NCI-H2171 treated with DMSO at 0.1 percent for 48 hours (cell line): ENCODE measurements at regions not wholly inside any gene's neighbourhood (a gene's known extent, or its start where the extent isn't known, plus 50 kb on each side); places are given as distances from the start of the nearest gene placed in this dataset.

Experiments used
- DNase-seq: peaks from one replicate; lab custom pipeline; 2025; lab: John Stamatoyannopoulos, UW

DNA sequence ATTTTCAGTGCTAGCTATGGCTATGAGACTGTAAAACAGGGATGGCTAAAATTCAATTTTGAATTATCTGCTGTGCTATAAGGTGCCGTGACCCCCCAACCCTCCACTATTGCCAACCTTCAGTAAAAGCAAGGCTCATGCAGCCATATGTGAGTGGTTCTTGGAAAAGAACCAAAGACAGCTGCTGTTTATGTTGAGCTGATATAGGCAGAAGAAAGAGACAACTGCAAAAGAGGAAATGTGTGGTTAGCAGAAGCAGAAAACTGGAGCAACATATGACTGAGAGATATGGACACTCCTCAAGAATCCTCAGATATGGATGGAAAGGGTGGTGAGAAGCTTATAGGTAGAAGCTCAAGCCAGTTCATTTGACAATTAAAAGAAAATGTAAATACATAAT is 200.3 kb downstream of the TLE1 start:
- peak; percentile 56 for DNase-seq

DNA sequence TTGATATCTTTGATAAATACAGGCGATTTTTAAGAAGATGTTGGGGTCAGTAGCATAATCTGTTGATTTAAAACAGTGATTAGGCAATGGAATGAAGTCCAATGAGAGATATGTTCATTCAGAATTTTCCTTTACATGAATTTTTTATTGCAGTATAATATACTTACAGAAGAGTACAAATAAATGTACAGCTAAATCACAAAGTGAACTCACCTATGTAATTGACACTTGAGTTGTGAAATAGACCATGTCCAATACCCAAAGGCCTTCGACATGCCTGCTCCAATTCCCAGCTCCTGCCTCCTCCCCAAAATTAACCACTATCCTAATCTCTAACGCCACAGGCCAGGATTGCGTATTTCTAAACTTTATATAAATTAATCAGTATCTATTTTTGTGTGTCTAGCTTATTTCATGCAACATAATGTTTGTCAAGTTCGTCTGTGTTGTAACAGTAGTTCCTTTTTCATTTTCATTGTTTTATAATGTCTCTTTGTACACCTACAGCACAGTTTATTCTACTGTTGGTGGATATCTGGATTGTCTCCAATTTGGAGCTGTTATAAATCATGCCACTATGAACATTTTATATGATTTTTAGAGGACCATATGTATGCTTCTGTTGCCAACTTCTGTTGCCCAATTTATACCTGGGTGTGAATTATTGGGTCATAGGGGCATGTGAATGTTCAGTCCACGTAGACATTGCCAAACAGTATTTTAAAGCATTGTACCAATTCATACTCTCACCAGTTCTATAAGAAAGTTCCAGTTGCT is 208.3 kb downstream of the TLE1 start:
- DNase-seq = no peak

DNA sequence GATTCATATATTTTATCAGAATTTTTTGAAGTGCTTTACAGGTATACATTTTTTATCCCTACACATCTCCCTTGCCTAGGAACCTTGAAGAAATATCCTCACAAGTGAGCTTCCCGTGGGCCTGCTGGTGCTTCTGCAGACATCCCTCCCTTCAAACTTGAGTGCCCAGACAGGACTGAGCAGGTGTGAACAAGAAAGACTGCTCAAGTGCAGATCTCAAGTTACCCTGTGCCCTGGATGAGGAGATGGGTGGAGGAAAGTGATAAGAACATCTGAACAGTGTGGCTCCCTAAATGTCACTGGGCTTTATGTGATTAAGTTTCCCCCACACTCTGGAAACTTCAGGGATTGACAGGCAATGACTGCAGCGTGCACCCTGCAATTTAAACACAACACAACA is 209.8 kb downstream of the TLE1 start:
- DNase-seq = peak; percentile 90

DNA sequence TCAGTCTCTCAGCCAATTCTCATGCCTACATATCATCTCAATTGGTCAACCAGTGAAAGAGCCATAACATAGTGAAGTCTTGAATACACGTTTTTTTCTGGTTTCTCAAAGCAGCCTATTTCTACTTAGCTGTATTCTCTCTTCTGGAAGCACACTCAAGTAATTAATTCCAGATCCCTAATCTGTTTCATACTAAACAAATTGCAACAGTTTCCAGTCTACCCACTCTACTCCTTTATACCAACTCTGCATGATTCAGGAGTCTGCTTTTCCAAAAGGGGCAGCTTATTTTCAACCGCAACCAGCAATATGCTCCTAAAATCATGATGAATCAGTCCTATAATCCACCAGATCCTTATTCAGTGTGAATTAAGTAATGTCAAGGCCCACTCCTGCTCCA is 211.7 kb downstream of the TLE1 start:
- DNase-seq = no peak

DNA sequence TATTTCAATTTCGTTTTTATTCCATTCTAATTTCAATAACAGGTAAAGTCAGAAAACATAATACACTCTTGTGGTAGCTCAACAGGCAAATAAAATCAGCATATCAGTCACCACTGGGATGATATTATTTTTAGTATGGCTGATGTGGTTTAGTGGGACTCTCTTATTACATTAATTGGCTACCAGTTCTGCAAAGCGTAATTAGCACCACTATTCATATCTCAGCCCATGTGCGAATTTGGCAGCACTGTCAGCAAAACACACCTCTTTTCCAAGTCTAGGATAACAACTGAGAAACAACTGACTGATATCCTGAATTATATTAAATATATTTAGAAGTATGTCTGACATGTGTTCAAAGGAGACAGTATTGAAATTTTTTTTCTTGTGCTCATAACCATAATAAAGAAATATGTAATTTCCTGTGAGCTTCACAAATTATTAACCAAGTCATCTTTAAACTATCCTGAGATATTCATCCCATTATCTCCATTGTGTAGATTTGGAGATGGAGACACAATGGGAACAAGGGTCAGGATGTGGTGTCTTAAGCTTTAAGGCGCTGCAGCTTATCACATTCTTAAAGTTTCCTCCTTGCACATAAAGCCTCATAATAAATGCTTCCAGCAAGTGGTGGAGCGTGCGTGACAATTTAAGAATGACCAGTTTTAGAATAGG is 212.4 kb downstream of the TLE1 start:
- DNase-seq = no peak

DNA sequence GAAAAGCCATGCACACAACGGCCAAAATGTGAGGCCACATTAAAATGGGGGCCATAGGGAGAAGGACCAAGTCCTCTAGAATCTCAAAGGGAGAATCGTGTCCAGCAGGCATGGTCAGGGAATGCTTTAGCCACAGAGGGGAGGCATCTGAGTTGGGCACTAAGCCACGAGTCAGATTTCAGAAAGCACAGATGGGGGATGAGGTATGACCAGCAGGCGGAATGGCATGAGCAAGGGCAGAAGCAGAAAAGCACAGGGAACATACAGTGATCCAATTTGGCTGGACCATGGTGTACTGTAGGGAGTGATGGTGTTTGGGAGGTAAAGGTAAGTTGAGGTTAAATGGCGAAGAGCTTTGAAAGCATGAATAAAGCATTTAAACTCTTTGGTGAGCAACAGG is 214.6 kb downstream of the TLE1 start:
- no peak for DNase-seq

DNA sequence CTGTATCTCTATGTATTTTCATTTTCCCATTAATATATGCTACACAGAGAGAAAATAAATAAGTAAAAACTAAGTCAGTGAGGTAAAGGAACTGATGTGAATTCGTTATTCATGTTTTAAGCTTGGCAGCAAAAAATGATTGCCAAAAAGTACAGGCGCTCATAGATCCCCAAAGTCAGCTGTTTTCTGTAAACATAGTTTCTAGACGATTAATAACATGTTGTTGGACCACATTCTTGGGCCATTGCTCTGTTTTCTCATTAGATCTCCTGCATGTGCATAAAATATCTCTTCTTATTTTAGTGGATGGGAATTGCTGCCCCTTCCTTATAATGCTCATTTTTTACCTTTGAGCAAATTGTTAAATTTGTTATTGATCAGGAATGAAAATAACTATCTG is 215.2 kb downstream of the TLE1 start:
- no peak for DNase-seq

DNA sequence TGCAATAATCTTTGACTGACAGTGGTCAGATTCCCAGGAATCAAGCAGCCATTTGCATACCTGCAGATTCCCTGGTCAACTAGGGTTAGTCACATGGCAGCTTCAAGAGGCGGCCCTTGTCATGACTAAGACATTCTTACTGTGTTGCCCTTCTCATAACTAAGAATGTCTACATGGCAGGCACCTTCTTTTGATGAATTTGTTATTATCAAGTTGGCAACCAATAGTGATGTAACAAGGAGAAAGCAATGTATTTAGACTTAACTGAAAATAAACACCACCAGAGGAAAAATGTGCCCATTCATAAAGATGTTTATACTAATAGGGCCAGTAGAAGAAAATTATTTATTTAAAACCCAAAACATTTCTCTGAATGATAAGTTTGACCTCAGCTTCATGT is 215.6 kb downstream of the TLE1 start:
- DNase-seq = no peak

DNA sequence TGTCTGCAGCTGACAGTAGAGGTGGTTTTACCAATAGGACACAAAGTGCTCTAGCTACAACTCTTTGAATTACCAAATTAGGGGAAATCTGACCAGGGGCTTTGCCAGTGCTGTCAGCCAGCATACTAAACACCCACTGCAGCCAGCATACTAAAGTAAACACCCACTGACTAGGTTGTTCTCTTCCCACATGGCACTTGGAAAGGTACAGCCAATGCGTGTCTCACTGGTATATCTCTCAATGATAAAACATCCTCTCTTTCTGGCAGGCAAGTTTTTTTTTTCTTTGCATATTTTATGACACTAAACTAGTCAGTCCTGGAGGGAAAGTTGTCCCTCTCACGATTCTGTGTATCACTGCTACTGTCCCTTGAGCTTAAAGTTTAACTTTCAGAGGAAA is 216.1 kb downstream of the TLE1 start:
- no peak for DNase-seq

DNA sequence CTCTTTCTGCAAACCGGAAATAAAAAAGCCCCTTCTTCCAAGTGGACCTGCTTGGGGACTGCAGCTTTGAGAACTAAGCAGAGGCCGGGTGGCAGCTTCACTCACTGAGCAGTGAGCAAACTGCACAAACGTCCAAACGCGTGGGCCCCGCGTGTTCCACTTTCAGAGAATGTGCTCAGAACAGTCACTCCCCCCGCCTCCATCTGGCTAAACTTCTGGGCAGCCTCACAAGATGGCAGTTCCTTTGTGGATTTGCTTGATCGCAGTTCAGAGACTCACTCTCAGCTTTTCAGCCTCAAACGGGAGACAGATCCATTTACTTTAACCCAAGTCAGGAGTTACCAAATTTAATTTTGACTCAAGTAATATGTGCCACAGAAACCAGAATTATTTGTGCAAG is 216.6 kb downstream of the TLE1 start:
- peak; percentile 17 for DNase-seq

DNA sequence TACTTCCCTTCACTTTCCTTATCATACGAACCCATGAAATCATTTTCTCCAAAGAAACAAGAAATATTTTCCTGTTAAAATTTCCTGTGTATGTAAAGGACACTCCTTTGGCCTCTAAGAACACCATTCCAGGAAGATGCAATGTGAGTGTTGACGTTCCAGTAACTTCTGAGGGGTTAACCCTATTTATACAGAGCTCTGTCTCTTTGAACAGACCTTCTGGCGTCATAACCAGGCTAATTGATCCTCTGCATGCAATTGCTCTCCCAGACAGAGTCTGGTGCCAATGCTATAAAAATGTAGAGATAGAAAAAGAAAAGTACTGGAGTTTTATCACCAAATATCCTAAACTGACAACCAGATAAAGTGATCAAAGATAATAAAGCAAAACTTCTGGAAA is 218.5 kb downstream of the TLE1 start:
- DNase-seq = no peak

DNA sequence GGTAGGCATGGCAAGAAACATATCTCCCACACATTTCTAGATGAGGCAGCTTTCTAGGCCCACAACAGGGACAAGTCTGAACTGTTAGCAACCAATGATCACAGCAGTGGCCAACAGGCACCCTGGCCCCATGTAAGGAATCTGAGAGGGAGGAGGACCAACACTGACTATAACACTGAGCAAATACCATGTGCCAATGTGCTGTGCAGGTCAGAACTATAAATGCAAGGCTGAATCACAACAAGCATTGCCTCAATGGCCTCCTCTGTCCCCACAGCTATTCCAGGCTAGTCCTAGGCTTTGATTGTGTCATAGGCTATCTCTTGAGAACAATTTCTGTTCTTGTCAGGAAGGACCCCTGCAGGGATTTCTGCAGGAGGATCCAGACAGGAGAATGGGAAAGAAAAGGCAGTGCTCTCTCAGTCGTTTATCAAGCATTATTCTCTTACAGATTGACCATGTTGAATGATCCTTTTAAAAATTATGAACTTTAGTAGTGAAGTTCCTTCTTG is 221.2 kb downstream of the TLE1 start:
- DNase-seq = no peak

DNA sequence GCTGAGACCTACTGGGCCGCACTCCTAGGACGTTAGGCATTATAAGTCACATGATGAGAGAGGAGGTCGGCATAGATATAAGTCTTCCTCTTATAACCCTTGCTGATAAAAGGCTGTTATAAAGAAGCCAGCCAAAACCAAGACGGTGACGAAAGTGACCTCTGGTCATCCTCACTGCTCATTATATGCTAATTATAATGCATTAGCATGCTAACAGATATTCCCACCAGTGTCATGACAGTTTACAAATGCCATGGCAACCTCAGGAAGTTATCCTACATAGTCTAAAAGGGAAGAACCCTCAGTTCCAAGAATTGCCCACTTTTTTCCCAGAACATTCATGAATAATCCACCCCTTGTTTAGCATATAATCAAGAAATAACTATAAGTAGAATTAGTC is 222.4 kb downstream of the TLE1 start:
- DNase-seq = no peak

DNA sequence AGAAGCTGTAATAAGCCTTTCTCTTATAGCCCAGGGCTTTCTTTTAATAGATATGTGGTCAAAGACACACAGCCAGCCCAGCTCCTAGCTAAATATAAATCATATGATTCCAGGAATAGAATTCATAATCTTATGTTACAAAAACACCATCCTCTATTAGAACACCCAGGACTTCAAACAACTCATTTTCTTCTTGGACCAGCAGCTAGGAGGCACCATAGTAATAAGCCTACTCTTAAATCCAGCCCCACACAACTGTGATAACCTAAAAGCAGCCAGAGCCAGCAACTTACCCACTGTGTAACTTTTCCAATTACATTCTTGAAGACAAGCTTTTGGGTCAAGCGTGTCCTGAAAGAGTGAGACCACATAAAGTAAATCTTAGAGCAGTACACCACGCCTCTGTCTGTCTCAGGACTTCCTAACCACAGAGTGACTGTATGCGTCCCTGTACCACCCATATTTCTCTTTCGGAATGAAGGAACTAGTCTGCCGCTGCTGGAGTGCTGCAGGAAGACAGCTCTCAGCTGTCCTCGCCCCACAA is 223.8 kb downstream of the TLE1 start:
- no peak for DNase-seq

DNA sequence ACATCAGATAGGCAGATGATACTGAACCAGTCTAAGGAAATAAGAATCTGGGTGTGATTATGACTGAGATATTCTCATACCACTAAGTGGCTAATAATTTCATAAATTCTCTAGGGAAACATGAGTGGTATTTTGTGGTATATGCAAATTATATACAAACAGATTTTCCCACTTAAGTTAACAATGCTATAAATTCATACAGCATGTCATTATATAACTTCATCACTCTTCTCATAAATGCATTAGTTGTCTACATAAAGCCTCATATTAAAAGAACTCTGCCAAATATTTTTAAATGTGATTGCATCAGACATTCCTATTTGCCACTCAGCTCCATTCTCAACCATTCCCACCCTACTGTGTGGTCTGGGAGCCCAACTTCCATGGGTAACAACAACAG is 226.5 kb downstream of the TLE1 start:
- no peak for DNase-seq

DNA sequence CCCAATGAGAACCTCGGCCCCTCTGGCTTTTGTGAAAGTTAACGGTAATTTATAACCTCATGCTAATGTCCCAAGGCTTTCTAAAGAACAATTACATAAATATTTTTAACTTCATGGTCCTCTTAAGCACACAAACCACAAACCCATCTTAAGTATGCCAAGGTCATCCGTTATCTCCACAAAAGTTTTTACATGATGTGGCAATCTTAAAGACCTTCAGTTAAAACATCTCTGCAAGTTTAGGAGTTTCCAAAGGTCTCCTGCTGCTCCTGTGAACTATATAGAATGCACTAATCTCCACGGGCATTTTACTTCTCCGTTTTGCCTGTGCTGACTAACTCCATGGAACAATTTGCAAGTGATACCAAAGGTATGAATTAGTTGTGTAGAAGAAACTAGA is 228.2 kb downstream of the TLE1 start:
- no peak for DNase-seq

DNA sequence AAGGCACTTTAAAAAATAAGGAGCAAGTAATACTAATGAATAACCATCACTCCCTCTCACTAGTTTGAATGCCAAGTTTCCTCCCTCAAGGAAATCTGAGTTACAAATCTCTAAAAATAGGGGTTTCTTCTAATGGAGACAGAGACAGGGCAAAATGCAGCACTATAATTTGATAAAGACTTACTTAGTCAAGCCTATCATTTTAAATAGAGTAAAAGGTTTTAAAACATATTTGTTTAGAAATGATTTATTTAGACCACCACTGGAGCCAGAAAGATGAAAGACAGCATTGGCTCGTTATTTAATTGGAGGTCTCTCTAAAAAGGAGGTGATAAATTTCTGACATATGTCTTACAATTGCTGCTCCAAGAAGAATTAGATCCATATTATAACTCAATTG is 228.7 kb downstream of the TLE1 start:
- DNase-seq = no peak

DNA sequence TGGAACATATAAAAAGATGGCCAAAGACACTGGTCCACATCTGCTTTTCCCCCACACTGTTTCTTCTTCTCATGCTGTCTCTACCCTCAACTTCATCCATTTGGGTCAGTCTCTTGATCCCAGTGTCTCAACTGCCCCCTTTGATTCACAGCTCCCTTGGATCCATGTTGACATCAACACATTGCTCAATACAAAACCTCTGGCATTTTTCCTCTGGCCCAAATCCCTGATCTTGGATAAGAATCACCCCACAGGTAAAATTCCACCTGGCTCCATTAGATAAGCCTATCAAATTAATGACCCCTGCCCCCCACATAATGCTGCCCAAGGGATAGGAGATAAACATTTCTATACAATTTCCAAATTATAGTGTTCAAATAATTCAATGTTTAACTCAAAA is 229.8 kb downstream of the TLE1 start:
- no peak for DNase-seq

DNA sequence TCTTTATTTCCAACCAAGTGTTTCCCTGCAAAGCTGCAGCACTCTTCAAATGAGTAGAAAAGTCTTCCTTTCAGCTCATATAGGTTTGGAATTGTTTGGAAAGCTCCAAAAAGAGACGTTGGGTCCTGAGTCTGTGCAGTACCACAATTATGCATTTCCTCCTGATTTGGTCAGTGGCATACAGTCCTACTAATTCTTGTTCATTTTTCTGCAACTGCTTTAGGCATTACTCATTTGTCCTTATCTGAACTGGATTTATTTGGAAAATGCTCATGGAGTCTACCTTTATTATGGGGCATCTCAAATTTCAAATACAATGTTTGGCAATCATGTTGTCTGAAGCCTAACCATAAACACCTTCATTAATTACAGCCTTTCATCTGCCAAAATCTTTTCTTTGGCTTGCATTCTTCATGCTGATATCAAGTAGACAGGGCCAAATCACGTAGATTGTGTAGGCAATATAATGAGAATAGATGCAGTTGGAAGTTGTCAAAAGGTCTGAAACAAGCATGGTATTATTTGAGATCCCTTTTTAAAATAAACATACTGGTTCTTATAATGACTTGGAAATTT is 232.8 kb downstream of the TLE1 start:
- peak; percentile 26 for DNase-seq

DNA sequence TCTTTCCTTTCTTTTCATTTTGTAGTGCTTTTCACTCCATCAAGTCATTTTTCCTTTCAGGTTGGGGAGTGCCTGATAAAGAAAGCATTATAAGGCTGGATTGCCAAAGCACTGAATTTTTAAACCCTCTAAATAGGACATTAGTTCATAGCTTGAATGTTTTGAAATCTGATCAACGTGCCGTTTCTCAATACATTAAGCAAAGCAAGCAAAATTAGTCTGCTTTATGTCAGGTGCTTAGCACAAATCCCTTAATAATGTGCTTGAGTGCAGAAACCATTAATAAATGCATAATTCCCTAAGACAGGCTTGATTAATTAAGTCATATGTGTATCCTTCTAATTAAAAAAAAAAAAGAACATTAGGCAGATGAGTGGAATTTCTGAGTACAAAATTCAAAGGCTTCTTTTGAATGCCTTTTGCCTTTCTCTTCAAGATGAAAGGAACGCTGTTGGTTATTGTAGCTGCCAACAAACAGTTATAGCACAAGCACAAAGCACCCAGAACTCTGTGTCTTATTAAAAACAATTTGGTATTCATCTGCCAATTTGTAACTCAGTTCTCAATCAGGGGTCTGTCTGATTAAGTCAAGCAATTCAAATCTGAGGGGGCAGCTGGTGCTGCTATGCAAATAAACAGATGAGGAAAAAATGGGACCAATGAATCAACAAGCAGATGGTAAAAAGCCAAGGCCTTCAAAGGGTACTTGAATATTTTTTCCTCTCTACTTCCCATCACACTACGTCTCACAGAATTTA is 233.7 kb downstream of the TLE1 start:
- DNase-seq = peak; percentile 76

DNA sequence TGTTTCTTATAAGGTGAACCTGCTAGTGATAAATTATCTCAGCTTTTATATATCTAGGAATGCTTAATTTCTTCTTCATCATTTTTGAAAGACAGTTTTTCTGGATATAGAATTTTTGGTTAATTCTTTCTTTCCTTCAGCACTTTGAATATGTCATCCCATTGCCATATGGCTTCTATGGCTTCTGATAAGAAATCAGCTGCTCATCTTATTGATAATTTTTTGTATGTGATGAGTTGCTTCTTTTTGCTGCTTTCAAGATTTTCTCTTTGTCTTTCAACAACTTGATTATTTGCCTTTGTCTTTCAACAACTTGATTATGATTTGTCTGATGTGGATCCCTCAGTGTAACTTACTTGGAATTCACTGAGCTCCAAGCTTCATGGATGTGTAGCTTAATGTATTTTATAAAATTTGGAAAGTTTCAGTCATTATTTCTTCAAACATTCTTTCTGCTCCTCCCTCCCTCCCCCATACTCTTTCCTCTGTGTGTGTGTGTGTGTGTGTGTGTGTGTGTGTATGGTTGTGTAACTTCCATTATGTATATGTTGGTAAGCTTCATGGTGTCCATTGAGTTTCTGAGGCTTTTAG is 243.9 kb downstream of the TLE1 start:
- peak; percentile 55 for DNase-seq

DNA sequence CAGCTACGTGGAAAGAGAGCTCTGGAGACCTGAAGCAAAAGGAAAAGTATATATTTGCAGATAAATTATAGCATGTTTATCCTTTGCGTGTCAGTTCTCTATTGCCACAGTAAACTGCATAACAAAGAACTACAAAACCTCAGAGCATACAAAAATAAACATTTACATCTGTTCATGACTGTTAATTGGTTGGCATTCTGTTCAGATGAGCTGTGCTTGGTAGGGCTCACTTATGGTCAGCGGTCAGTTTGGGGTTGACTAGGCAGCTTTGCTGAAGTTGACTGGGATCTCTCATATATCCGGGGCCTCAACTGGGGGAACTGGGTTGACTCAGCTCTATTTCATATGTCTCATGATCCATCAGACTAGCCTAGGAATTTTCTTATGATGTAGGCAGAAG is 257.7 kb downstream of the TLE1 start:
- no peak for DNase-seq
